GM23338 (cell line): ENCODE measurements at regions not wholly inside any gene's neighbourhood (a gene's known extent, or its start where the extent isn't known, plus 50 kb on each side); places are given as distances from the start of the nearest gene placed in this dataset.

ENCODE experiments used
- CTCF ChIP-seq, 2 experiments: fragments of 200-600 bp in 1 of 2; sonication (generic) in 1 of 2; conservative IDR thresholded peaks; 2 replicates each; pipeline versions ENCODE4 v1.5.1 to v1.6.1; 2016 to 2017; ENCODE audit warnings: antibody characterized with exemption in 2 of 2, low read depth in 2 of 2, mild to moderate bottlenecking in 2 of 2, moderate library complexity in 1 of 2
- ETS1 ChIP-seq: IDR thresholded peaks from 2 replicates; pipeline ENCODE4 v1.6.1; 2016; ENCODE audit warnings: antibody characterized with exemption
- EZH2 ChIP-seq: fragments of 200-600 bp; sonication (generic); IDR thresholded peaks from one replicate; pipeline ENCODE4 v1.8.0; 2017; ENCODE audit warnings: antibody characterized with exemption, mild to moderate bottlenecking, low read depth; ENCODE audit not compliant: unreplicated experiment
- EZH2phosphoT487 ChIP-seq: fragments of 200-600 bp; sonication (generic); IDR thresholded peaks from one replicate; pipeline ENCODE4 v1.8.1; 2018; ENCODE audit warnings: antibody characterized with exemption; ENCODE audit not compliant: unreplicated experiment
- JUNB ChIP-seq: IDR thresholded peaks from one replicate; pipeline ENCODE4 v1.6.1; 2016; ENCODE audit warnings: antibody characterized with exemption; ENCODE audit not compliant: unreplicated experiment
- POLR2AphosphoS5 ChIP-seq: IDR thresholded peaks from 2 replicates; pipeline ENCODE4 v1.6.1; 2016; ENCODE audit warnings: antibody characterized with exemption, low read depth
- STAT1 ChIP-seq: IDR thresholded peaks from one replicate; pipeline ENCODE4 v1.6.1; 2016; ENCODE audit warnings: antibody characterized with exemption; ENCODE audit not compliant: unreplicated experiment
- ZNF331 ChIP-seq: fragments of 250-450 bp; sonication (Bioruptor Pico); IDR thresholded peaks from 2 replicates; pipeline ENCODE4 v1.5.0; 2020; ENCODE audit warnings: low read depth, mild to moderate bottlenecking, moderate library complexity

- no peak for TF ChIP-seq CTCF (conservative IDR thresholded peaks at IDR 0.05; ENCODE audit: low read depth in 2 of 2)
- no peak for TF ChIP-seq JUNB
- TF ChIP-seq EZH2: no peak
- no peak for TF ChIP-seq ZNF331
- no peak for TF ChIP-seq ETS1
- TF ChIP-seq POLR2AphosphoS5: no peak
- no peak for TF ChIP-seq EZH2phosphoT487
- no peak for TF ChIP-seq STAT1
Observed at GRCh38 chr2:180343528-180344345, 336.6 kb upstream of the CWC22 start.
